ENCODE measurements at regions not wholly inside any gene's neighbourhood (a gene's known extent, or its start where the extent isn't known, plus 50 kb on each side); places are given as distances from the start of the nearest gene placed in this dataset.

DNA sequence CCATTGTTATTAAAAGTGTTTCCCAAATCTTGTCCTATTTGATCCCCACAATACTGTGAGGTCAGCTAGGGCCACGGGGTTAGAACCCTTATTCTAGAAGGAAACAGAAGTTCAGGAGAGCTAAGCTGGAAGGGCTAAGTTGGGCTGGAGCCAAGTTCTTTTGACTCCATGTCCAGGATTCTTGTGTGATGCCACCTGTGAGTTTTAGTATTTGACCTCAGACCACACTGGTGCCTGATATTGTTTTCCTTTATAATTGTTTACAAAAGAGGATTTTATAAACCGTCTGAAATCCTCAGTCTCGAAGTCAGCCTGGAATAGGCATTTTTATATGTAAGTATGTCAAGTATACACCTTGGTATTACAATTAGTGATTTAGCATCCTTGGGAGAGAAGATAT lies 332.7 kb downstream of the CBLN1 start:
- TF ChIP-seq, protein P1, sequence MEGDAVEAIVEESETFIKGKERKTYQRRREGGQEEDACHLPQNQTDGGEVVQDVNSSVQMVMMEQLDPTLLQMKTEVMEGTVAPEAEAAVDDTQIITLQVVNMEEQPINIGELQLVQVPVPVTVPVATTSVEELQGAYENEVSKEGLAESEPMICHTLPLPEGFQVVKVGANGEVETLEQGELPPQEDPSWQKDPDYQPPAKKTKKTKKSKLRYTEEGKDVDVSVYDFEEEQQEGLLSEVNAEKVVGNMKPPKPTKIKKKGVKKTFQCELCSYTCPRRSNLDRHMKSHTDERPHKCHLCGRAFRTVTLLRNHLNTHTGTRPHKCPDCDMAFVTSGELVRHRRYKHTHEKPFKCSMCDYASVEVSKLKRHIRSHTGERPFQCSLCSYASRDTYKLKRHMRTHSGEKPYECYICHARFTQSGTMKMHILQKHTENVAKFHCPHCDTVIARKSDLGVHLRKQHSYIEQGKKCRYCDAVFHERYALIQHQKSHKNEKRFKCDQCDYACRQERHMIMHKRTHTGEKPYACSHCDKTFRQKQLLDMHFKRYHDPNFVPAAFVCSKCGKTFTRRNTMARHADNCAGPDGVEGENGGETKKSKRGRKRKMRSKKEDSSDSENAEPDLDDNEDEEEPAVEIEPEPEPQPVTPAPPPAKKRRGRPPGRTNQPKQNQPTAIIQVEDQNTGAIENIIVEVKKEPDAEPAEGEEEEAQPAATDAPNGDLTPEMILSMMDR (IDR thresholded peaks at IDR 0.05; ENCODE audit: poor library complexity), result no peak
- TF ChIP-seq EZH2 (IDR thresholded peaks at IDR 0.05; ENCODE audit: borderline replicate concordance), result no peak
- no peak for TF ChIP-seq EZH2phosphoT487 (IDR thresholded peaks at IDR 0.05; ENCODE audit: low read depth, severe bottlenecking, unreplicated experiment)

All from hepatocyte (in vitro differentiated cells).